ENCODE measurements at regions not wholly inside any gene's neighbourhood (a gene's known extent, or its start where the extent isn't known, plus 50 kb on each side); places are given as distances from the start of the nearest gene placed in this dataset.

GRCh38 chr2:217334561-217334960 is 474.7 kb upstream of the TNP1 start:
- no peaks in the 10 kb centered on the region for H4K20me1 ChIP-seq (ENCODE audit: insufficient read depth, low read length)
- H2AFZ ChIP-seq (ENCODE audit: low read depth, low read length) = no peak overlapping the region
- no peaks in the 10 kb centered on the region for H3K36me3 ChIP-seq (ENCODE audit: insufficient read depth, low read length)
- no peak for DNase-seq
- TF ChIP-seq CTCF (IDR thresholded peaks at IDR 0.05; ENCODE audit: borderline replicate concordance, extremely low read depth, low read length, poor library complexity, severe bottlenecking) = no peak
- TF ChIP-seq EZH2 (IDR thresholded peaks at IDR 0.05; ENCODE audit: borderline replicate concordance, low read depth, low read length, severe bottlenecking) = no peak
- H3K27me3 ChIP-seq (ENCODE audit: insufficient read depth, low read length, poor library complexity) = peaks cover 14% of the 10 kb centered on the region
- H3K4me3 ChIP-seq (ENCODE audit: low read depth in 1 of 2, low read length in 2 of 2) = no peak overlapping the region
- ATAC-seq (ENCODE audit: insufficient read depth, low read depth) = no peak
- H3K27ac ChIP-seq (ENCODE audit: low read length) = no peak overlapping the region
- H3K4me1 ChIP-seq (ENCODE audit: insufficient read depth, low read length) = no peaks in the 10 kb centered on the region
- H3K79me2 ChIP-seq (ENCODE audit: insufficient read depth, low read length) = no peaks in the 10 kb centered on the region
- no peak overlapping the region for H3K4me2 ChIP-seq (ENCODE audit: insufficient read depth, low read length)
- no peak overlapping the region for H3K9ac ChIP-seq (ENCODE audit: low read depth, low read length)
- H3K9me3 ChIP-seq (ENCODE audit: insufficient read depth, low read length, severe bottlenecking) = no peaks in the 10 kb centered on the region

DNA sequence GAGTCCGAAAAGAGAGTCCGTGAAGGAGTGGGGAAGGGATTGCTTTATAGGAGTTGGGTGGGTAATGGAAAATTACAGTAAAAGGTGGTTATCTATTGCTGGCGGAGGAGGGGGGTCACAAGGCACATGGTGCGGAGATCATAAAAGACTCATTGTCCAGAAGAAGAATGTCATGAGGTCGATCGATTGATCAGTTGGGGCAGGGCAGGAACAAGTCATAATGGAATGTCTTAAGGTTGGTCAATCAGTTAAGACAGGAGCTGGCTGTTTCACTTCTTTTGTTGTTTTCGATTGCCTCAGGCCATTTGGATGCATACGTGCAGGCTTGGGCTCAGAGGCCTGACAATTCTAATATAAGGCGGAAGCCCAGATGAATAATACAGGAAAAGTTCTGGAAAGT is 473.0 kb upstream of the TNP1 start:
- TF ChIP-seq EZH2 (IDR thresholded peaks at IDR 0.05; ENCODE audit: borderline replicate concordance, low read depth, low read length, severe bottlenecking) (no peak), CTCF (IDR thresholded peaks at IDR 0.05; ENCODE audit: borderline replicate concordance, extremely low read depth, low read length, poor library complexity, severe bottlenecking) (no peak)
- H3K27ac ChIP-seq (ENCODE audit: low read length) = no peak overlapping the region
- no peak overlapping the region for H2AFZ ChIP-seq (ENCODE audit: low read depth, low read length)
- no peak overlapping the region for H3K4me2 ChIP-seq (ENCODE audit: insufficient read depth, low read length)
- H3K79me2 ChIP-seq (ENCODE audit: insufficient read depth, low read length) = no peaks in the 10 kb centered on the region
- no peaks in the 10 kb centered on the region for H3K36me3 ChIP-seq (ENCODE audit: insufficient read depth, low read length)
- no peak overlapping the region for H3K4me3 ChIP-seq (ENCODE audit: low read depth in 1 of 2, low read length in 2 of 2)
- H3K4me1 ChIP-seq (ENCODE audit: insufficient read depth, low read length) = no peaks in the 10 kb centered on the region
- no peaks in the 10 kb centered on the region for H4K20me1 ChIP-seq (ENCODE audit: insufficient read depth, low read length)
- peaks cover 11% of the 10 kb centered on the region for H3K27me3 ChIP-seq (ENCODE audit: insufficient read depth, low read length, poor library complexity)
- no peak overlapping the region for H3K9ac ChIP-seq (ENCODE audit: low read depth, low read length)
- H3K9me3 ChIP-seq (ENCODE audit: insufficient read depth, low read length, severe bottlenecking) = no peaks in the 10 kb centered on the region
- ATAC-seq (ENCODE audit: insufficient read depth, low read depth) (no peak), DNase-seq (no peak)

- Histone ChIP-seq H4K20me1 (ENCODE audit: insufficient read depth, low read length) (no peaks in the 10 kb centered on the region), H3K4me3 (ENCODE audit: low read depth in 1 of 2, low read length in 2 of 2) (no peak overlapping the region), H3K9ac (ENCODE audit: low read depth, low read length) (no peak overlapping the region), H3K9me3 (ENCODE audit: insufficient read depth, low read length, severe bottlenecking) (no peaks in the 10 kb centered on the region), H3K4me1 (ENCODE audit: insufficient read depth, low read length) (no peaks in the 10 kb centered on the region), H3K4me2 (ENCODE audit: insufficient read depth, low read length) (no peak overlapping the region), H3K36me3 (ENCODE audit: insufficient read depth, low read length) (no peaks in the 10 kb centered on the region), H2AFZ (ENCODE audit: low read depth, low read length) (no peak overlapping the region), H3K27me3 (ENCODE audit: insufficient read depth, low read length, poor library complexity) (peaks cover 16% of the 10 kb centered on the region), H3K27ac (ENCODE audit: low read length) (no peak overlapping the region), H3K79me2 (ENCODE audit: insufficient read depth, low read length) (no peaks in the 10 kb centered on the region)
- DNase-seq (no peak), ATAC-seq (ENCODE audit: insufficient read depth, low read depth) (no peak)
- TF ChIP-seq CTCF (IDR thresholded peaks at IDR 0.05; ENCODE audit: borderline replicate concordance, extremely low read depth, low read length, poor library complexity, severe bottlenecking) (no peak), EZH2 (IDR thresholded peaks at IDR 0.05; ENCODE audit: borderline replicate concordance, low read depth, low read length, severe bottlenecking) (no peak)
Observed at GRCh38 chr2:217332417-217332791, 472.5 kb upstream of the TNP1 start.
